Activated naive CD4-positive, alpha-beta T cell treated with anti-CD3 and anti-CD28 coated beads for 36 hours (primary cell): ENCODE measurements at regions not wholly inside any gene's neighbourhood (a gene's known extent, or its start where the extent isn't known, plus 50 kb on each side); places are given as distances from the start of the nearest gene placed in this dataset.
"Not testable (repeated sequence)": the region's sequence is repeated elsewhere in the genome, so short reads cannot be mapped to it uniquely, and the experiment has no call there.

Experiments used
- CTCF ChIA-PET: fragments of 350-600 bp; sonication (Branson Sonifier 250); formaldehyde crosslinking; loops from one replicate; lab custom pipeline; 2021; ENCODE audit warnings: antibody characterized with exemption; lab: Charles Lee
- DNase-seq: peaks from one replicate; pipeline ENCODE4 v3.0.0-alpha.2; 2020
- H3K27ac Mint-ChIP-seq: one replicate; pipeline ENCODE4 v1.8.0; 2021; ENCODE audit warnings: mild to moderate bottlenecking, mixed read lengths
- H3K27me3 Mint-ChIP-seq: one replicate; pipeline ENCODE4 v1.8.0; 2021; ENCODE audit warnings: low read depth, mixed read lengths
- H3K36me3 Mint-ChIP-seq: one replicate; pipeline ENCODE4 v1.8.0; 2021; ENCODE audit warnings: low read depth, mixed read lengths
- H3K4me1 Mint-ChIP-seq: one replicate; pipeline ENCODE4 v1.8.0; 2021; ENCODE audit warnings: low read depth, mixed read lengths
- H3K4me3 Mint-ChIP-seq: one replicate; pipeline ENCODE4 v1.8.0; 2021; ENCODE audit warnings: mild to moderate bottlenecking, moderate library complexity, mixed read lengths
- H3K9me3 Mint-ChIP-seq: one replicate; pipeline ENCODE4 v1.8.0; 2021; ENCODE audit warnings: mixed read lengths
- intact Hi-C: fragments of 100-400 bp; cut with micrococcal nuclease; formaldehyde crosslinking; loops from one replicate; pipeline ENCODE4 v1.15.1; 2023

DNA sequence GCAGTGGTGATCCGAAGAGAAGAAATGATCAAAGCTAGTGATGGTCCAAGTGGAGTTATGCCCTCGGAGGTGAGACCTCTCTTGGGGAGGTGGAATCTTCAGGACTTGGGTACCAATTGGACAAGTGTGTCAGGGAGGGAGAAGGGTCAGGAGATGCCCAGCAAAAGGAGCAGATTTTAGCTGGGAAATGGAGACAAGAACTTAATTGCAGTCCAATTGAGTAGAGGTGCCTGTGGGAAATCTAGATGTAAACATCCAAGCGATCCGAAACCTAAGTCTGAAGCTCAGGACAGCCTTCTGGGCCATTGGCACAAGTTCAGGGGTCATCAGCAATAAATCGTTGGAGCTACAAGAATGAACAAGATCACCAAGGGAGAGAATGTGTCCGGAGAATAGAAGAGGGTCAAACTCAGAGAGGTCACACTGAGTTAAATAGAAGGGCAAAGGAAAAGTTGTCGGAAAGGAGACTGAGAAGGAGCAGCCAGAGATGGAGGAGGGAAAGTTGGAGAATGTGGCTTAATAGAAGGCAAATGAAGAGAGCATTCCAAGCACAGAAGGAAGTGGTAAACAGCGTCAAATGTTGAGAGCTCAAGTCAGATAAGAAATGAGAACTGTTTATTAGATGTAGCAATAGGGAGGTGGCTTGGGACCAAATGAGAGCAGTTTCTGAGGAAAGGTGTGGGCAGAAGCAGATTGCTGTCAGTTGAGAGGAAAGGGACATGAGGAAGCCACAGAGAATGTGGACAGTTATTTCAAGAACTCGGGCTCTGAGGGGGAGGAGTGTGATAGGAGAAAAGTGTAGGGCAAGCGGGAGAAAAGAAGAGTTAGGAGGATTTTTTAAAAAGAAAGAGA, 64.2 kb upstream of the FNDC3B start:
- DNase-seq, result no peak

DNA sequence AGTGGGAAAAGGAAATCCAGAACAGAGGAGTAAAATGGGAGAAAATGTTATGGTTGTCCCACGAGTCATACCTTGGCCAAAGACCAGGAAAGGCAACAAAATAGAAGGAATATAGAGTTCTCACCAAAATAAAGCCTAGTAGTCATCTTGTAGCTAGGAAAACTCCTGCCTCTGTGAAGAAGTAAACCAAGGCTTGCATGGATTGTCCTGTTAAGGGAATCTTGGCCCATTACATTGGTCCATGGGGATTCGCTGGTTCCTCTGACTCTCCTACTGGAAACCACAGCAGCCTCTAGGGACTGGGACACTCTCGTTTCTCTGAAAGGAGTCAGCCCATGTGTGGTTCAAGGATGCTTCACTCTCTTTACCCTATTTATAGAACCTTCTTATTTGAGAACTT, 62.9 kb upstream of the FNDC3B start:
- Mint-ChIP-seq H3K27me3 (no peaks in the 10 kb centered on the region), H3K4me1 (peaks cover 5% of the 10 kb centered on the region), H3K9me3 (no peaks in the 10 kb centered on the region), H3K27ac (no peak overlapping the region), H3K4me3 (no peak overlapping the region), H3K36me3 (no peaks in the 10 kb centered on the region)
- intact Hi-C loops, result no loop called here
- no peak for DNase-seq
- CTCF ChIA-PET, result no interaction called here

More for the DNA sequence above, 64.2 kb upstream of the FNDC3B start:
- H3K4me3 Mint-ChIP-seq, result no peak overlapping the region
- H3K9me3 Mint-ChIP-seq, result no peaks in the 10 kb centered on the region
- no peaks in the 10 kb centered on the region for H3K36me3 Mint-ChIP-seq
- peaks cover 2% of the 10 kb centered on the region for H3K4me1 Mint-ChIP-seq
- H3K27ac Mint-ChIP-seq, result no peak overlapping the region
- CTCF ChIA-PET, result no interaction called here
- intact Hi-C loops, result no loop called here
- no peaks in the 10 kb centered on the region for H3K27me3 Mint-ChIP-seq

DNA sequence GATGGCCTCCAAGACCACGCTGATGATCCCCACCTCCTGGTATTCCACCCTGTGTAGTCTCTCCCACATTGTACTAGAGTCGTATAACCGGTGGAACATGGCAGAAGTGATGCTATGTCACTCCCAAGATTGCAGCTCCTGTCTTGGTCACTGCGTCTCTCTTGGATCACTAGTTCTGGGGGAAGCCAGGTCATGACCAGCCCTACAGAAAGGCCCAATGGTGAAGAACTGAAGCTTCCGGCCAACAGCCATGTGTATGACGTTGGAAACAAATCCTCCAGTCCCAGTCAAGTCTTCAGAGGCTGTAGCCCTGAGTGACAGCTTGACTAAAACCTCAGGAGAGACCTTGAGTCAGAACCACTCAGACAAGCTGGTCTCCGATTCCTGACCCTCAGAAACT, 61.9 kb upstream of the FNDC3B start:
- peaks cover 5% of the 10 kb centered on the region for H3K4me1 Mint-ChIP-seq
- CTCF ChIA-PET, result interaction anchor here (1.6 kb wide), 1 partner anchor 9 kb away, joined by 4 read pairs; no protein-coding TSS in a partner anchor

DNA sequence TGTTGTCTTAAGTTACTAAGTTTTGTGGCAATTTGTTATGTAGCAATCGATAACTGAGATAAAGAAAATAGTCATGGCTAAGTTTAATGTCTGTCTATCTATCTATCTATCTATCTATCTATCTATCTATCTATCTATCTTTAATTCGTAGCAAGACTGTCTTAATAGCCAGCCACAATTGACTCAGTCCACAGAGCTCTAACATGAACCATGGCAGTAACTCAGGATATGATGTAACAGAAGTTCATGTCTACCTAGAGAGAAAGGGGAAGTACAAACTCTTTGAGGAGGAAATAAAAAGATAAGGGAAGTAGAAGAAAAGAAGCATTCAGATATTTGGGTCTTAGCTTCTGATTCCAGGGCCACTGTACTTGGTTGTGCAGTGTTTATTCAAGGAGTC, 61.5 kb upstream of the FNDC3B start:
- no peaks in the 10 kb centered on the region for H3K9me3 Mint-ChIP-seq
- no peak overlapping the region for H3K27ac Mint-ChIP-seq

More for the DNA sequence above, 61.9 kb upstream of the FNDC3B start:
- DNase-seq, result no peak
- no peak overlapping the region for H3K4me3 Mint-ChIP-seq
- intact Hi-C loops, result no loop called here
- H3K9me3 Mint-ChIP-seq, result no peaks in the 10 kb centered on the region
- no peaks in the 10 kb centered on the region for H3K36me3 Mint-ChIP-seq
- H3K27ac Mint-ChIP-seq, result no peak overlapping the region
- H3K27me3 Mint-ChIP-seq, result no peaks in the 10 kb centered on the region

DNA sequence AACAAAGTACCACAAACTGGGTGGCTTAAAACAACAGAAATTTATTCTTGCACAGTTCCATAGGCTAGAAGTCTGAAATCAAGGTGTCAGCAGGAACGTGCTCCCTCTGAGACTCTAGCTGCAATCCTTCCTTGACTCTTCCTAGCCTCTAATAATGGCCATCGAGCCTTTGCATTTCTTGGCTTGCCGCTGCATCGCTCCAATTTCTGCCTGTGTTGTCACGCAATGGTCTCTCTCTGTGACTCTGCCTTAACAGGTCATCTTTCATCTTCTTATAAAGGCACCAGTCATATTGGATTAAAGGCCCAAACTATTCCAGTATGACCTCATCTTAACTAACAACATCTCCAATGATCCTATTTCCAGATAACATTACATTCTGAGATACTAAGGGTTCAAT, 61.0 kb upstream of the FNDC3B start:
- Mint-ChIP-seq H3K4me1 (peaks cover 5% of the 10 kb centered on the region), H3K4me3 (no peak overlapping the region), H3K27ac (no peak overlapping the region), H3K36me3 (no peaks in the 10 kb centered on the region), H3K9me3 (no peaks in the 10 kb centered on the region), H3K27me3 (no peaks in the 10 kb centered on the region)
- CTCF ChIA-PET, result interaction anchor here (1.6 kb wide), 1 partner anchor 8 kb away, joined by 4 read pairs; no protein-coding TSS in a partner anchor
- intact Hi-C loops, result no loop called here
- no peak for DNase-seq

More for the DNA sequence above, 61.5 kb upstream of the FNDC3B start:
- CTCF ChIA-PET, result interaction anchor here (1.6 kb wide), 1 partner anchor 8 kb away, joined by 4 read pairs; no protein-coding TSS in a partner anchor
- H3K27me3 Mint-ChIP-seq, result no peaks in the 10 kb centered on the region
- intact Hi-C loops, result no loop called here
- no peak for DNase-seq
- H3K36me3 Mint-ChIP-seq, result no peaks in the 10 kb centered on the region
- peaks cover 5% of the 10 kb centered on the region for H3K4me1 Mint-ChIP-seq
- no peak overlapping the region for H3K4me3 Mint-ChIP-seq

DNA sequence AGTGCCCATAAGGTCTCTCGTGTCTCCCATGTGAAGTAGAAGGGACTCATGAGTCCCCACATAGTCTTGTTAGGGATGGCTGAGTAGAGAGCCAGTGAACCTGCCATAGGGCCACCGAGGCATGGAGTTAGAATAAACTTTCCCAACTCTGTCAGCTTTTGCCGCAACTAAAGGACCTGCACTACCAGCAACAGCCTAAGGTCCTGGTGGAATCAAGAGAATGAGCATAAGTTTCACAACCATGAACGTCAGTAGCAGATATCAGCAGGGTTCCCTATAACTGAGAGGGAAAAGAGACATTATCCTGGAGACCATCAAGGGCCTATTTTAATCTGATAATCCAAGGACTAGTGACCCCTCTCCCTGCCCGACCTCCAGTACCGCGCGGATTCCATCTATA, 60.3 kb upstream of the FNDC3B start:
- DNase-seq, result no peak
- CTCF ChIA-PET, result no interaction called here
- Mint-ChIP-seq H3K9me3 (no peaks in the 10 kb centered on the region), H3K36me3 (no peaks in the 10 kb centered on the region), H3K4me1 (peaks cover 5% of the 10 kb centered on the region), H3K4me3 (no peak overlapping the region), H3K27ac (no peak overlapping the region), H3K27me3 (no peaks in the 10 kb centered on the region)
- intact Hi-C loops, result no loop called here

DNA sequence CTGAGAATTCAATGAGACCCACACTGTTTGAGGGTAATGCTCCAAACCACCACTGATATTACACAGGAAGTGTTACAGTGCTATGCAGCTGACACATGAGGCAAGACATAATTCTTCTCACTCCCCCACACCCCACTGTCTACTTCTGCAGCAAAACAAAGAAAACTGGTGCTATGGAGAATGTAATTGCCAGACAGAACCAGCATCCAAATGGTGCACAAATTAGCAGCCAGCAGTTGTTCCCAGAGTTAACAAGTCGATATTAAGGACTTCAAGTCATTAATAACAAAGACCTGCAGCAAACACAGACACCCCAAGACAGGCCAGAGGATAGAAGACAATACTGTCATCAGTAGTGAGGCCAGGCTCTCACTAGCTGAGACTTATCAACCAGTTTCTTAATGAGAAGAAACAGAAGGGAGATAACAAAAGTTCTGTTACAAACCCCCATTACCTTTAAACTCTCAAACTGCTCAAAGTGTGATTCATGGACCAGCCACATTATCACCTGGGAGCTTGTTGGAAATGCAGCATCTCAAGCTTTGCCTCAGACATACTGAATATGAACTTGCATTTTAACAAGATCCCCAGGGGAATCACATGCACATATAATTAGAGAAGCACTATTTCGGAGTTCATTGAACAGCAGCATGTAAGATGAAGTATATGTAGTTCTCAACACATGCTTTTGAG, 58.7 kb upstream of the FNDC3B start:
- Mint-ChIP-seq H3K4me3 (no peak overlapping the region), H3K27ac (no peak overlapping the region)
- CTCF ChIA-PET, result interaction anchor here (1.2 kb wide), 1 partner anchor 361 kb away, joined by 3 read pairs; no protein-coding TSS in a partner anchor

DNA sequence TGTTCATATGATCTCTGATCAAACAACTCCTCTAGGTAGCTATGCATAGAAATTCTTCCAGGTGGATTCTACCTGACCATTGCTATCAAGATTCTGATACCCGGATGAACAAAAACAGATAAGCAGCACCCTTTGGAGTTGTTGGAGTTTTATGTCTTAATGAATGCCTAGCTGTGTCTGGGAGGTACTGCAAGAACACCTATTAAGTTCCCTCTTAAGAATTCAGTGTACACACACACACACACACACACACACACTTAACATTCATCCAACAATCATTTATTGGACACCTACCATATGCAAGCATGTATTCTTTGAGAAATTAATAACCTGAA, 58.1 kb upstream of the FNDC3B start:
- no peak for DNase-seq
- CTCF ChIA-PET, result interaction anchor here (0.8 to 1.2 kb wide), 2 partner anchors 190 to 361 kb away, joined by 3 to 4 read pairs; no protein-coding TSS in a partner anchor
- Mint-ChIP-seq H3K4me3 (no peak overlapping the region), H3K9me3 (no peaks in the 10 kb centered on the region), H3K4me1 (peaks cover 5% of the 10 kb centered on the region), H3K27ac (no peak overlapping the region), H3K27me3 (no peaks in the 10 kb centered on the region), H3K36me3 (no peaks in the 10 kb centered on the region)
- intact Hi-C loops, result no loop called here

More for the DNA sequence above, 58.7 kb upstream of the FNDC3B start:
- no peak for DNase-seq
- Mint-ChIP-seq H3K36me3 (no peaks in the 10 kb centered on the region), H3K9me3 (no peaks in the 10 kb centered on the region), H3K4me1 (peaks cover 5% of the 10 kb centered on the region), H3K27me3 (no peaks in the 10 kb centered on the region)
- intact Hi-C loops, result no loop called here

DNA sequence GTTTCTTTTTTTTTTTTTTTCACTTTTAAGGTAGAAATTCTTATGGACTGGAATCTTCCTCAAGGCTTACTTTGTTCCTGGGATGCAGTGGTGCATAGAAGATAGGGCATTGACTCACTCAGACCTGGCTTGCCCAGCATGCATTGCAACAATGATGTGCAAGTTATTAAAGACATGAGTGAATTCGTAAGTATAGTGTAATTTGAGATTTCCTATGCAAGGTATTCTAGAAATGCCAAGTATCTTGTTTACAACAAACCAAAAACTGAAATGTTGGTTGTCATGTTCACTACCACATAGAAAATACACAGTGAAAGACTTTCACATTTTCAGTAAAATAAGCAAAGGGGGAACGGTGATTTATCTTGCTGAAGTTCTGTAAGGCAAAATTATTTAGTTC, 56.5 kb upstream of the FNDC3B start:
- intact Hi-C loops, result no loop called here
- no peak overlapping the region for H3K4me3 Mint-ChIP-seq
- no peaks in the 10 kb centered on the region for H3K36me3 Mint-ChIP-seq
- H3K4me1 Mint-ChIP-seq, result peaks cover 5% of the 10 kb centered on the region
- CTCF ChIA-PET, result no interaction called here
- no peak for DNase-seq
- no peak overlapping the region for H3K27ac Mint-ChIP-seq
- H3K27me3 Mint-ChIP-seq, result no peaks in the 10 kb centered on the region
- H3K9me3 Mint-ChIP-seq, result no peaks in the 10 kb centered on the region

DNA sequence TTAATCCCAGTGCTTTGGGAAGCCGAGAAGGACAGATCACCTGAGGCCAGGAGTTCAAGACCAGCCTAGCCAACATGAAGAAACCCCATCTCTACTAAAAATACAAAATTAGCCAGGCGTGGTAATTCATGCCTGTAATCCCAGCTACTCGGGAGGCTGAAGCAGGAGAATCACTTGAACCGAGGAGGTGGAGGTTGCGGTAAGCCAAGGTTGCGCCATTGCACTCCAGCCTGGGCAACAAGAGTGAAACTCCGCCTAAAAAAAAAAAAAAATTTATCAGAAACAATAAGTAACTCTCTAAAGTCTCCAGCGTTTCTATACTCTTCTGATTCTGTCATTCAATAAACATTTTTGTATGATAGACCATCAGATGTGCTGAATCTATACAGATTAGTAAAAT, 55.7 kb upstream of the FNDC3B start:
- H3K4me1 Mint-ChIP-seq, intact Hi-C loops, H3K4me3 Mint-ChIP-seq, H3K27me3 Mint-ChIP-seq, H3K9me3 Mint-ChIP-seq, DNase-seq, H3K27ac Mint-ChIP-seq, H3K36me3 Mint-ChIP-seq, CTCF ChIA-PET: not testable (repeated sequence)

DNA sequence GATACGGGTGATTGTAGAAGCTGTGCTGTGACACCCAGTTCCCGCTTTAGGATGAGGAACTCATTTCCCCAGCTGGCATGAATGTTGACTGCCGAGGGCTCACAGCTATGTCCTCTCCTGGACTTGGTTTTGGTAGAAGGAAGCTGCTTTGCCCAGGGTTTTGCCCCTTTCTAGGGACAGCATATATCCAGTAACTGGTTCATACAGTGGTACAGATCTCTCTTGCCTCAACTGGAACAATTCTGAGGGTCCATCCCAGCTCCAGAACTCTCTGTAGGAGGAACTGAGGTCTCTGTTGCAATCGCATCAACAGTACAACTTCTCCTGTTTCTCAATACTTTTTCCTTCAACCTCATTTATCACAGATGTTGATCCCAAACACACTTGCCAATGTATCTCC, 54.5 kb upstream of the FNDC3B start:
- CTCF ChIA-PET, result interaction anchor here (0.6 to 1.1 kb wide), 2 partner anchors 51 to 165 kb away, joined by 3 read pairs; no protein-coding TSS in a partner anchor
- peaks cover 5% of the 10 kb centered on the region for H3K4me1 Mint-ChIP-seq
- intact Hi-C loops, result no loop called here

DNA sequence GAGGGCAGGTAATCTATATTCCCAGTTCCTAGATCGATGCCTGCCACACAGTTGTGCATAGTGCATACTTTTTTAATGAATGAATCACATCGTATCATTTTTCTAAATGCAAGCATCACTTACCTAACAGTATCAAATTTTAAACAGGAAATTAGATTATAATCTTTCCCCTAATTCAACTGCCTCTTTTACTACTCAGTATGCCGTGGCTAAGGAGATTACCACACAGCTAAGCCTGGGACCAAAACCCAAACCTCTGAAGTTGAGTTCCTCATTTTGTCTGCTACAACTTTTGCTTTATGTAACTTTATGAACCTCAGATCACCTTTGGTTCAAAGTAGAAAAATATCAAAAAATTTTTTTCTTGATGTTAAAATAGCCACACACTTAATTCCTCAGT, 53.2 kb upstream of the FNDC3B start:
- Mint-ChIP-seq H3K4me1 (no peaks in the 10 kb centered on the region), H3K27ac (no peak overlapping the region), H3K9me3 (peaks cover 2% of the 10 kb centered on the region), H3K36me3 (no peaks in the 10 kb centered on the region), H3K27me3 (no peaks in the 10 kb centered on the region), H3K4me3 (no peak overlapping the region)
- CTCF ChIA-PET, result interaction anchor here (1.3 kb wide), 1 partner anchor 9 kb away, joined by 4 read pairs; no protein-coding TSS in a partner anchor
- DNase-seq, result no peak
- intact Hi-C loops, result no loop called here

More for the DNA sequence above, 54.5 kb upstream of the FNDC3B start:
- Mint-ChIP-seq H3K36me3 (no peaks in the 10 kb centered on the region), H3K27me3 (no peaks in the 10 kb centered on the region), H3K27ac (no peak overlapping the region), H3K4me3 (no peak overlapping the region), H3K9me3 (no peaks in the 10 kb centered on the region)
- no peak for DNase-seq
